HCT116 (cell line): ENCODE measurements at regions not wholly inside any gene's neighbourhood (a gene's known extent, or its start where the extent isn't known, plus 50 kb on each side); places are given as distances from the start of the nearest gene placed in this dataset.

Experiments used
- ATF3 ChIP-seq: IDR thresholded peaks from 2 replicates; pipeline ENCODE4 v1.6.1; 2012
- CTCF ChIP-seq, 3 experiments: fragments of 200-600 bp in 1 of 3; sonication (generic) in 1 of 3; IDR thresholded peaks in 2 of 3; conservative IDR thresholded peaks in 1 of 3; 2 replicates each; pipeline ENCODE4 v1.5.1; 2012 to 2017; ENCODE audit warnings: low read depth in 2 of 3, low read length in 2 of 3, antibody characterized with exemption in 1 of 3, borderline replicate concordance in 1 of 3, control low read depth in 1 of 3, mild to moderate bottlenecking in 1 of 3, mixed read lengths in 1 of 3, mixed run types in 1 of 3, moderate library complexity in 1 of 3; ENCODE audit not compliant: insufficient read depth in 1 of 3
- EZH2 ChIP-seq: fragments of 200-600 bp; sonication (generic); IDR thresholded peaks from 2 replicates; pipeline ENCODE4 v1.6.1; 2017; ENCODE audit warnings: antibody characterized with exemption, mixed run types
- EZH2phosphoT487 ChIP-seq: fragments of 200-600 bp; IDR thresholded peaks from 2 replicates; pipeline ENCODE4 v1.6.1; 2018; ENCODE audit warnings: antibody characterized with exemption, borderline replicate concordance
- FOSL1 ChIP-seq: IDR thresholded peaks from 2 replicates; pipeline ENCODE4 v1.6.1; 2012; ENCODE audit warnings: low read depth
- POLR2A ChIP-seq: IDR thresholded peaks from 2 replicates; pipeline ENCODE4 v1.7.0; 2011; ENCODE audit warnings: borderline replicate concordance; ENCODE audit not compliant: insufficient read depth, insufficient read length; ENCODE audit errors: extremely low read depth
- POLR2AphosphoS5 ChIP-seq: IDR thresholded peaks from 2 replicates; pipeline ENCODE4 v1.6.1; 2011; ENCODE audit warnings: mild to moderate bottlenecking, low read depth, low read length, moderate library complexity
- RAD21 ChIP-seq: IDR thresholded peaks from 2 replicates; pipeline ENCODE4 v1.6.1; 2012; ENCODE audit warnings: low read depth, mild to moderate bottlenecking
- TCF7L2 ChIP-seq: IDR thresholded peaks from 2 replicates; pipeline ENCODE4 v1.7.0; 2011; ENCODE audit warnings: borderline replicate concordance, inconsistent platforms; ENCODE audit not compliant: insufficient read depth, insufficient read length; ENCODE audit errors: extremely low read depth
- YY1 ChIP-seq: IDR thresholded peaks from 2 replicates; pipeline ENCODE4 v1.6.1; 2011; ENCODE audit warnings: low read length, low read depth, moderate library complexity, mild to moderate bottlenecking; ENCODE audit not compliant: insufficient replicate concordance; ENCODE audit errors: extremely low read depth
- ZNF274 ChIP-seq: fragments of 200-500 bp; sonication (Bioruptor generic); IDR thresholded peaks from 2 replicates; pipeline ENCODE4 v1.6.1; 2014; ENCODE audit warnings: mild to moderate bottlenecking, low read depth, low read length, inconsistent platforms
- TF ChIP-seq, protein P1 (sequence below): IDR thresholded peaks from 2 replicates; pipeline ENCODE4 v1.6.1; 2012; ENCODE audit warnings: low read depth

GRCh38 chr6:132995009-132995408 lies 180.6 kb downstream of the RPS12 start:
- TF ChIP-seq CTCF (IDR thresholded peaks at IDR 0.05 in 2 of 3, conservative IDR thresholded peaks at IDR 0.05 in 1 of 3; ENCODE audit: borderline replicate concordance in 1 of 3, insufficient read depth in 1 of 3, low read depth in 2 of 3, low read length in 2 of 3) (no peak), ATF3 (no peak), TCF7L2 (no peak), FOSL1 (no peak), POLR2A (no peak), EZH2 (no peak), ZNF274 (no peak), RAD21 (no peak), POLR2AphosphoS5 (no peak), EZH2phosphoT487 (no peak), YY1 (no peak)
- TF ChIP-seq, protein P1, sequence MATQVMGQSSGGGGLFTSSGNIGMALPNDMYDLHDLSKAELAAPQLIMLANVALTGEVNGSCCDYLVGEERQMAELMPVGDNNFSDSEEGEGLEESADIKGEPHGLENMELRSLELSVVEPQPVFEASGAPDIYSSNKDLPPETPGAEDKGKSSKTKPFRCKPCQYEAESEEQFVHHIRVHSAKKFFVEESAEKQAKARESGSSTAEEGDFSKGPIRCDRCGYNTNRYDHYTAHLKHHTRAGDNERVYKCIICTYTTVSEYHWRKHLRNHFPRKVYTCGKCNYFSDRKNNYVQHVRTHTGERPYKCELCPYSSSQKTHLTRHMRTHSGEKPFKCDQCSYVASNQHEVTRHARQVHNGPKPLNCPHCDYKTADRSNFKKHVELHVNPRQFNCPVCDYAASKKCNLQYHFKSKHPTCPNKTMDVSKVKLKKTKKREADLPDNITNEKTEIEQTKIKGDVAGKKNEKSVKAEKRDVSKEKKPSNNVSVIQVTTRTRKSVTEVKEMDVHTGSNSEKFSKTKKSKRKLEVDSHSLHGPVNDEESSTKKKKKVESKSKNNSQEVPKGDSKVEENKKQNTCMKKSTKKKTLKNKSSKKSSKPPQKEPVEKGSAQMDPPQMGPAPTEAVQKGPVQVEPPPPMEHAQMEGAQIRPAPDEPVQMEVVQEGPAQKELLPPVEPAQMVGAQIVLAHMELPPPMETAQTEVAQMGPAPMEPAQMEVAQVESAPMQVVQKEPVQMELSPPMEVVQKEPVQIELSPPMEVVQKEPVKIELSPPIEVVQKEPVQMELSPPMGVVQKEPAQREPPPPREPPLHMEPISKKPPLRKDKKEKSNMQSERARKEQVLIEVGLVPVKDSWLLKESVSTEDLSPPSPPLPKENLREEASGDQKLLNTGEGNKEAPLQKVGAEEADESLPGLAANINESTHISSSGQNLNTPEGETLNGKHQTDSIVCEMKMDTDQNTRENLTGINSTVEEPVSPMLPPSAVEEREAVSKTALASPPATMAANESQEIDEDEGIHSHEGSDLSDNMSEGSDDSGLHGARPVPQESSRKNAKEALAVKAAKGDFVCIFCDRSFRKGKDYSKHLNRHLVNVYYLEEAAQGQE: no peak
